HUDEP-2 (cell line): ENCODE measurements at regions not wholly inside any gene's neighbourhood (a gene's known extent, or its start where the extent isn't known, plus 50 kb on each side); places are given as distances from the start of the nearest gene placed in this dataset.
"Not testable (repeated sequence)": the region's sequence is repeated elsewhere in the genome, so short reads cannot be mapped to it uniquely, and the experiment has no call there.

ENCODE experiments used
- DNase-seq, 76 experiments: peaks; one replicate each; lab custom pipeline; 2025; ENCODE audit not compliant: unreplicated experiment in 76 of 76; lab: John Stamatoyannopoulos, UW

- no peak for DNase-seq
Observed at GRCh38 chr10:62935022-62935421, 118.9 kb upstream of the EGR2 start.

DNA sequence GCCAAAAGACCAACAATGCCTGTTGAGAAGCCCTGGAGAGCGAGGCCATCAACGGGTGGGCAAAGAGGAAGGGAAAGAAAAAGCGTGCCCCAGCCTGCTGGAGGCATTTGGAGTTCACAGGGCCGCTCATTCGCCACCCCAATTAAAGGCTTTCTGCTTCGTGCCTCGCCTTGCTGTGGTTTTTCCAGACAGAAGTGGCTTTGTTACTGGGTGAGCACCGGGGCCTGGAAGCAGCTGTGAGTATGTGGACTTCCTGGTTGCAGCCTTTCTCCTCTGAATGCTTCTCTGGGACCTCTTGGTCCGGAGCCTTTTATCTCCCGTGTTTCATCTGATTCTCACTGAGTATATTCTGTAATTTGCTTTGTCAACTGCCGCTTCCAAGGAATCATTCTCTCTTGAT, 118.1 kb upstream of the EGR2 start:
- DNase-seq: no peak

DNA sequence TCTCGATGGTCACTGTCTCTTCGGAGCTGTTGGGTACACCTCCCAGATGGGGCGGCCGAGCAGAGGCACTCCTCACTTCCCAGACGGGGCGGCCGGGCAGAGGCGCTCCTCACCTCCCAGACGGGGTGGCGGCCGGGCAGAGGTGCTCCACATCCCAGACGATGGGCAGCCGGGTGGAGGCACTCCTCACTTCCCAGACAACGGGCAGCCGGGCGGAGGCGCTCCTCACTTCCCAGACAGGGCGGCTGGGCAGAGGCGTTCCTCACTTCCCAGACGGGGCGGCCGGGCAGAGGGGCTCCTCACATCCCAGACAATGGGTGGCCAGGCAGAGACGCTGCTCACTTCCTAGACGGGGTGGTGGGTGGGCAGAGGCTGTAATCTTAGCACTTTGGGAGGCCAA, 112.6 kb upstream of the EGR2 start:
- not testable (repeated sequence) for DNase-seq

GRCh38 chr10:62926407-62926806, 110.2 kb upstream of the EGR2 start:
- no peak for DNase-seq

DNA sequence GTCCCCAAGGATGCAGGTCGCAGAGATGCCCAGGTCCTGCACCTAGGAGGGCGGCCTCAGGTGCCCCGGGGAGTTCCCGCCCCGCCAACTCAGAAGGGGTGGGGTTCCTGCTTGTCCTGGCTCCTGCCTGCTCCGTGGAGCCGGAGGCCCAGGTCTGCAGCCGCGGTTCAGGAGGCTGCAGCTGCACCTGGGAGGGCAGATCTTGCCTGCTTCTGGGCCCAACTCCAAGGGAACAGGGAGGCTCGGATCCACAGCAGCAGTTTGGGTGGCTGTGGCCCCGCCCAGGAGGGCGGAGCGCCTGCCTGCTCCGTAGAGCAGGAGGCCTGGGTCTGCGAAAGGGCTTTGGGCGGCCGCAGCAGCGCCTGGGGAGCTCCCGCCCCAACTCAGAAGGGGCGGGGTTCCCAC, 108.2 kb upstream of the EGR2 start:
- DNase-seq: peak in 1 of 76 experiments; percentile 16

GRCh38 chr10:62919776-62920175, 103.6 kb upstream of the EGR2 start:
- DNase-seq: no peak

- no peak for DNase-seq
Observed at GRCh38 chr10:62917475-62918238, 101.5 kb upstream of the EGR2 start.

DNA sequence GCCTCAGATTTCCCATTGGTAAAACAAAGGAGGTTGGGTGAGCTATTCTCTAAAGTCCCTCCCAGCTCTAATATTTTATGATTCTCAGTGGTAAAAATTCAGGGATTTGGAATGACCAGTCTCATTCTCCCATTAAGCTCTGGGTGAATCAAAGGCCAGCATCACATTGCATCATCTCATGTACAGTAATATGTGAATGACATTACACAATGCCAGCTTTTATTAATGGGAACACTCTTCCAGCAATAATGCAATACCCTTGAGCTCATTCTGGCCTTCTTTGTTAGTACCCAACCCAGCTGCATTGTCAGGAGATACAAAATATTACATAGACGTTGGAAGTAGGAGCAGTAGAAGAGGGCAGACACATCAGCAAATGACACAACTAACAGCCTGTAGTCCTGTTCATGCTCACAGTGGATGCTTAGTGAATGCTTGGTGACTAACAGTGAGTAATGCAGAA, 100.0 kb upstream of the EGR2 start:
- no peak for DNase-seq

- DNase-seq: no peak
Observed at GRCh38 chr10:62915158-62915557, 99.0 kb upstream of the EGR2 start.

DNA sequence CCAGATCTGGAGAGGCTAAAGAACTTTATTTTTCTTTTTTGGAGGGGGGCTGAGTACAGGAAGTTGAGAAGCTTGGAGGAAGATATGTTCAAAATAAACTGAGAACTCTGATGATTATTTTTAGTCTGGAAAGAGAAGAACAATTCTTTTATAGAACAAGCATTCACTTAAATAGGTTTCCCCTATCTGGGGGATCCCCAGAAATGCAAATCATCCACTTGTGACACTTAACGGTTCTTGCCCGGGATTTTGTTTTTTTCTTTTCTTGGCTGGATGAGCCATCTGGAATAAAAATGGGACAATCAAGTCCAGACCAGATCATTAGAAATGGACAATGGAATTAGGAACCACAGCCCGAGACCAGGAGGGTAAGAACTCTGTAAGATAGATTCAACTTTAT, 95.9 kb upstream of the EGR2 start:
- DNase-seq: no peak

DNA sequence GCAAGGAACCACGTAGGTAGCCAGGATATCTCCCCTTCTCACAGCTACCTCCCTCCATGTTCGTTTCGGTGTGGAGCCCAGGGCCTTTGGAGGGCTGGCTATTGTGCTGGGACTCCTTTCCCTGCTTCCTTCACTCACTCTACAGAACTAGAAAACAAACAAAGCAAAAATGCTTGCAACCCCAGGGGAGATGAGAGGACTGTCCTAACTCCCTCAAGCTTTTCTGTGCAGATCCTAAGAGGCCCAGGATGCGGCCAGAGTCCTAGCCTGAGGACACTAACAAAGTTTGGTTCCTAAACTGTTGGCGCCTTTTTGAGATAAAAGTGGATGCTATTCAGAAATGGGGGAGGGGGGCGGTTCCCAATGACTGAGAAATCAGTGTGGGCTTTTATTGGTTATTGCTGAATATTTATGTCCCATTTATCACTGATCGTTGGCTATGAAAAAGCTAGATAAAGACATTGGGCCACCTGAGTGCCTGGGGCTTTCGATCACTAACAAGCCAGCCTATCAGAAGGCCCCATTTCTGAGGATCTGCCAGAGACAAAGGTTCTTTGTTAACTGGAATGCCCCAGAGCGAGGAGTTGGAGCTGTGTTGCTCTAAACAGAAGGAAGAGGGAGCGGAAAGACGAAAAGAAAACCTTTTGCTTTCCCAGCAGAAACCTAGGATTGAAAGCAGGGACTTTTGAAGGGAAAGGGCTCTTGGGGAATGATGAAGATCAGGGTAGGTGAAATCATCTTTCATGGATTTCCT, 95.2 kb upstream of the EGR2 start:
- DNase-seq: no peak

- no peak for DNase-seq
Observed at GRCh38 chr10:62907470-62908212, 91.5 kb upstream of the EGR2 start.

GRCh38 chr10:62904281-62904875, 88.2 kb upstream of the EGR2 start:
- DNase-seq: no peak

DNA sequence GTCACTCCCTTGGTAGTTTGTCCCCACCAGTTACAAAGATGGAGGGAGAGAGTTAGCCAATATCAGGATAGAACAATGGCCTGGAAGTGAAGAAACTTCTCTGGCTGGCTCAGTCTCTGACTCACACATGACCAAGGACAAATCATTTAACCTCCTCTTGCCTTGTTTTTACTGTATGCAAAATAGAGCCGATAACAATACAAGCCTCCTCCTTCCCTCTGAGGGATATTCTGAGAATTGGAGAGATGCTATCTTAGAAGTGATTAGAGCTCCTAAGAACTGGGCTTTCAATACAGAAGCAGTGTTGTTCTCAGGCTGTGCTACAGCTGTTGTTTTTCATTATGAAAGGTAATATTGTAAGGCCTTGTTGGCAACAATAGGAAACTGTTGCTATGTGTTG, 87.7 kb upstream of the EGR2 start:
- peak in 9 of 76 experiments; percentile 0 to 45 (median 8) for DNase-seq

DNA sequence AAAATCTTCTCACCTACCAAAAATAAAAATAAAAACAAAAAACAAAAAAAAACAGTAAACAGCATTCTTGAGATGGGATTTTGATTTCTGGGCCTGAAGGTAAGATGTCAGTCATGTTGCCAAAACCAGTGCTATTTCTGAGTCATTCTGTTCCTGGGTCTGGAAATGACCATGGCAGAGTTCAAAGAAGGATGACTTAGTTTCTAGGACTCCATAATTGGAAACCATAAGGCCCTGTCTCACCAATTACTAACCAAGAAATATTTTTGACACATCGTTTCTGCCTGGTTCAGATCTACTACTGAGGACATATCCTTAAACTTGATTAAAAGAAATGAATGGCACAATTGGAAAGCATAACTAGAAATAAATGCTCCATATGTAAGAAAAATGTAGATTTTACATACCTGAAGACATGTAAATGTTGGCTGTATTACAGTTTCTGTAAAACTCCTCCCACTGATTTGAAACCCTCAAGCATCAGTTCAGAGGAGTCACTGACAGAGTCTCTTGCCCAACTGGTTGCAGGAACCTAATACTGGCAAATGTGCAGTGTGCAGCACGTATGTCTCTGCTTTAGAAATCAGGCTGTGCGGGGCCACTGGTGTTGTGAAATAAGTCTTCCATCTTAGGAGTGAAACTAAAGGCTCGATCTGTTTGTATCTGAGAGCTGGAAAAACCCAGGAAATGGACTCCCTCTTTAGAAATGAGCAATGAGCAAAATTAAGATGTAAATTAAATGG, 84.8 kb upstream of the EGR2 start:
- DNase-seq: no peak

GRCh38 chr10:62899311-62899710, 83.1 kb upstream of the EGR2 start:
- DNase-seq: no peak

DNA sequence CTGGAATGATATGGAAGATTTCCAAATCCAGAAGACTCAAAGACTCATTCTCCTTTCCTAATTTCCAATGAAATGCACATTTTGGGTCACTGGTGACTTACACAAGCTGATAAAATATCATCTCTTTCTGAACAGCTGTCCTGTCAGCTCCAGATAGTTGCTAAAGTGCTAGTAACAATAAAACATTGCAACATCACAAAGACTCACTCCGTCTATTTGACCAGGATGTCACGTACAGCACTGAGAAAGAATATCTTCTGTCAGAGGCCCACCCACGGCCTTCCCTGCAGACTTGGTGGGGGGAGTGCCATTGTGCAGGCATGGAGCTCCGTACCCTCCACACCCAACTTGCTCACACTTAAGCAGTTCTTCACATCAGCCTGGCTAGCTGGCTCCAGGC, 78.9 kb upstream of the EGR2 start:
- DNase-seq: no peak

DNA sequence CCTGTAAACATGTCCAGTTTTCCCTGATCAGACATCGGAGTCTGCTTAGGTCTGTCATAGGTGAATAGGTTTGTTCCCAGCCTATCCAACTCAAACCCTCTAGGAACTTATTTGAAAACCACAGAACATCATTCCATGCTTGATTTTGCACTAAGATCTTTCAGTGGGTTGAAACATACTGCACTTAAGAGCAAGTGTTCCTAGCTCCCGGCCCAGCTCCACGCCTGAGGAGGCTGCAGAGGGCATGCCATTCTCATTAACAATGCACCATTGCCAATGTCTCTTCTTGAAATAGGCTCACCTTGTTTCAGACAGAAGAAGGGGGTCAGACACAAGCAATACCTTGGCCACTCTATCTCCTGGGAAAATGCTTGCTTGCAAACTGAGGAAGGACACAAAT, 78.0 kb upstream of the EGR2 start:
- DNase-seq: no peak

DNA sequence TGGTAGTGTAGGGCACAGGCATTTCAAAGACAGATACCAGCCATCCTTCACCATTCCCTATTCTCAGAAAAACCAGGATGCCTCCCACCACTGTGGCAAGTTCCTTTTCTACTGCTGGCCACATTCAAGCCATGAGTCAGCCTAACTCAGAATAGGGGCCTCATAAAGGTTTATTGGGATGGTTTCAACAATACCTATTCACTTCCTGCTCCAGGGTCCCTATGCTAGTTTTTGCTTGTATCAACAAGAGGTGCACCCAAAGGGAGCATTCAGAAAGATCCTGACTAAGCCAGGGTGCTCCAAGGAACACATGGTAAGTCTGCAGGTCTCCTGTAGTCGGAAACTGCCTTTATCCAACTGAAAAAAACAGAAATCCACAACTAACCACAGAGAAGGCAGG, 76.9 kb upstream of the EGR2 start:
- DNase-seq: no peak

DNA sequence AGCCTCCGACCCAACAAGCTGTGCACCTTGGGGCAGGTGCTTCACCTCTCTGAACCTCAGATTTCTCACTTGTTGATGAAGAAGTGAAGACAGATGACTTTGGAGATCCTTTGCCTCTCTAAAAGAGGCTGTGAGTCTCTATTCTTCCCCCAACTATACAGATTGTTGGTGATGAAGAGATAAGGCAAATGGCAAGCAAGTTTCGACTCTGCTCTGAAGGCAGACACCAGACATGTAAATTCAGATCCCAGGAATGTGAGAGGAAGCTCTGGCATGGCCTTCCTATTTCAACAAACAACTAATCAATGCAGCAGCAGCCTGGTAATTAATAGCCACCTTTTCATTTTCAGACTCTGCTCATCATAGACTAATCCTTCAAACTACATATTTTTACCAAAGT, 74.2 kb upstream of the EGR2 start:
- DNase-seq: no peak
